ENCODE measurements at regions not wholly inside any gene's neighbourhood (a gene's known extent, or its start where the extent isn't known, plus 50 kb on each side); places are given as distances from the start of the nearest gene placed in this dataset.

- H3K9me3 Mint-ChIP-seq, result peaks cover 35% of the 10 kb centered on the region
- POLR2A ChIA-PET, result no interaction called here
Observed at GRCh38 chr2:142769761-142770160, 107.7 kb upstream of the KYNU start.

GRCh38 chr2:142767847-142768246 is 109.6 kb upstream of the KYNU start:
- ChIA-PET CTCF (no interaction called here), POLR2A (no interaction called here)
- peaks cover 30% of the 10 kb centered on the region for H3K9me3 Mint-ChIP-seq
- intact Hi-C loops (cut with micrococcal nuclease), result no loop called here
- ATAC-seq (ENCODE audit: low read depth), result no peak
- H3K4me3 Mint-ChIP-seq, result no peak overlapping the region
- no peak for TF ChIP-seq CTCF (IDR thresholded peaks at IDR 0.05)
- no peaks in the 10 kb centered on the region for H3K27me3 Mint-ChIP-seq
- H3K36me3 Mint-ChIP-seq (ENCODE audit: low read depth), result peaks cover 2% of the 10 kb centered on the region
- DNase-seq, result no peak
- H3K27ac Mint-ChIP-seq, result no peak overlapping the region
- no peaks in the 10 kb centered on the region for H3K4me1 Mint-ChIP-seq

More at GRCh38 chr2:142769761-142770160, 107.7 kb upstream of the KYNU start:
- ATAC-seq (ENCODE audit: low read depth) (no peak), DNase-seq (no peak)
- H3K36me3 Mint-ChIP-seq (ENCODE audit: low read depth), result peaks cover 4% of the 10 kb centered on the region
- no peaks in the 10 kb centered on the region for H3K27me3 Mint-ChIP-seq
- H3K4me3 Mint-ChIP-seq, result no peak overlapping the region
- TF ChIP-seq CTCF (IDR thresholded peaks at IDR 0.05), result no peak
- CTCF ChIA-PET, result no interaction called here
- H3K4me1 Mint-ChIP-seq, result no peaks in the 10 kb centered on the region
- intact Hi-C loops (cut with micrococcal nuclease), result no loop called here
- H3K27ac Mint-ChIP-seq, result no peak overlapping the region

- no peaks in the 10 kb centered on the region for H3K27me3 Mint-ChIP-seq
- DNase-seq, result no peak
- H3K4me1 Mint-ChIP-seq, result no peaks in the 10 kb centered on the region
- no peak overlapping the region for H3K4me3 Mint-ChIP-seq
- TF ChIP-seq CTCF (IDR thresholded peaks at IDR 0.05), result no peak
- ChIA-PET CTCF (no interaction called here), POLR2A (no interaction called here)
- H3K27ac Mint-ChIP-seq, result no peak overlapping the region
- ATAC-seq (ENCODE audit: low read depth), result no peak
- intact Hi-C loops (cut with micrococcal nuclease), result no loop called here
- H3K9me3 Mint-ChIP-seq, result peaks cover 2% of the 10 kb centered on the region
- H3K36me3 Mint-ChIP-seq (ENCODE audit: low read depth), result no peaks in the 10 kb centered on the region
Observed at GRCh38 chr2:142758973-142759372, 118.5 kb upstream of the KYNU start.

GRCh38 chr2:142757111-142757510 is 120.4 kb upstream of the KYNU start:
- Mint-ChIP-seq H3K9me3 (no peaks in the 10 kb centered on the region), H3K27me3 (no peaks in the 10 kb centered on the region), H3K27ac (no peak overlapping the region), H3K4me1 (no peaks in the 10 kb centered on the region), H3K4me3 (no peak overlapping the region), H3K36me3 (ENCODE audit: low read depth) (no peaks in the 10 kb centered on the region)
- no peak for TF ChIP-seq CTCF (IDR thresholded peaks at IDR 0.05)
- ChIA-PET POLR2A (no interaction called here), CTCF (no interaction called here)
- no peak for DNase-seq
- ATAC-seq (ENCODE audit: low read depth), result no peak
- intact Hi-C loops (cut with micrococcal nuclease), result no loop called here

- Mint-ChIP-seq H3K27ac (no peak overlapping the region), H3K4me3 (no peak overlapping the region), H3K27me3 (no peaks in the 10 kb centered on the region), H3K9me3 (no peaks in the 10 kb centered on the region), H3K4me1 (no peaks in the 10 kb centered on the region), H3K36me3 (ENCODE audit: low read depth) (no peaks in the 10 kb centered on the region)
- POLR2A ChIA-PET, result no interaction called here
- ATAC-seq (ENCODE audit: low read depth) (no peak), DNase-seq (no peak)
- intact Hi-C loops (cut with micrococcal nuclease), result no loop called here
- TF ChIP-seq CTCF (IDR thresholded peaks at IDR 0.05), result no peak
- CTCF ChIA-PET, result no interaction called here
Observed at GRCh38 chr2:142756430-142756829, 121.0 kb upstream of the KYNU start.
